Mucosa of stomach (tissue), 1 donor: ENCODE measurements at regions not wholly inside any gene's neighbourhood (a gene's known extent, or its start where the extent isn't known, plus 50 kb on each side); places are given as distances from the start of the nearest gene placed in this dataset.

ENCODE experiments used
- H3K27me3 ChIP-seq: one replicate; pipeline ENCODE4 v1.7.0; 2013; ENCODE audit warnings: mild to moderate bottlenecking, low read length; ENCODE audit not compliant: control insufficient read depth, insufficient read depth
- H3K36me3 ChIP-seq: one replicate; pipeline ENCODE4 v1.7.0; 2013; ENCODE audit warnings: low read length; ENCODE audit not compliant: control insufficient read depth, insufficient read depth
- H3K4me1 ChIP-seq: one replicate; pipeline ENCODE4 v1.7.0; 2013; ENCODE audit warnings: mild to moderate bottlenecking, low read length; ENCODE audit not compliant: control insufficient read depth, insufficient read depth
- H3K4me3 ChIP-seq: one replicate; pipeline ENCODE4 v1.7.0; 2013; ENCODE audit warnings: low read length
- H3K9ac ChIP-seq: one replicate; pipeline ENCODE4 v1.7.0; 2013; ENCODE audit warnings: mild to moderate bottlenecking, low read length, moderate library complexity
- H3K9me3 ChIP-seq: one replicate; pipeline ENCODE4 v1.7.0; 2013; ENCODE audit warnings: mild to moderate bottlenecking, low read length, moderate library complexity; ENCODE audit not compliant: control insufficient read depth
- donor health status: Pancreatic carcinoma.

GRCh38 chr4:41802590-41802989 is 54.1 kb upstream of the PHOX2B start:
- Histone ChIP-seq H3K4me1 (no peaks in the 10 kb centered on the region), H3K27me3 (no peaks in the 10 kb centered on the region), H3K4me3 (no peak overlapping the region), H3K9me3 (no peaks in the 10 kb centered on the region), H3K9ac (no peak overlapping the region), H3K36me3 (no peaks in the 10 kb centered on the region)

DNA sequence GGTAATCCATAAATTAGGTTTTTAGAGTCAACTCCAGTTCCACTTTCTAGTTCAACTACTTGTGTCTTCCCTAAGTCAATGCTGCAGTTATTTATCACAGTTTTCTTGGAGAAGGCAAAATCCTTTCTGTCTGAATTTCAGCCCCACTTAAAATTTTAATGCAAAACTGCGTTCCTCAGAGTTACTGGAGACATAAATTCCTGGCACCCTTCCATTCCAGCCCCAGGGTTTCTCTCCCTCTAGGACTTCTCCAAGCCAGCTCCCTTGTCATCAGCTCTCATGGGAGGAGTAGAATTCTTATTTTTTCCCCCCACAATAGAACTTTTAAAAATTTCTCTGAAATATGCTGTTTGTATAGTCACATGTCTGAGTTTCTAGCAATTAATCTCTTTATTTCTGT is 50.6 kb upstream of the PHOX2B start:
- H3K9me3 ChIP-seq, result no peaks in the 10 kb centered on the region
- H3K4me3 ChIP-seq, result no peak overlapping the region
- no peaks in the 10 kb centered on the region for H3K36me3 ChIP-seq
- H3K4me1 ChIP-seq, result no peaks in the 10 kb centered on the region
- no peak overlapping the region for H3K9ac ChIP-seq
- no peaks in the 10 kb centered on the region for H3K27me3 ChIP-seq
